Activated naive CD8-positive, alpha-beta T cell treated with anti-CD3 and anti-CD28 coated beads, Interleukin-2, amount 10 ng/mL, durations not matched to agents 7 days and 5 days (primary cell): ENCODE measurements at regions not wholly inside any gene's neighbourhood (a gene's known extent, or its start where the extent isn't known, plus 50 kb on each side); places are given as distances from the start of the nearest gene placed in this dataset.
"Not testable (repeated sequence)": the region's sequence is repeated elsewhere in the genome, so short reads cannot be mapped to it uniquely, and the experiment has no call there.

ENCODE experiments used
- ATAC-seq: fragments of 150-1000 bp; cut with Tn5 transposase; one replicate; pipeline ENCODE4 v1.10.0; 2021; ENCODE audit warnings: low read depth, moderate library complexity
- POLR2A ChIA-PET: fragments of 350-600 bp; sonication (Branson Sonifier 250); formaldehyde crosslinking; loops from one replicate; lab custom pipeline; 2021; ENCODE audit warnings: antibody characterized with exemption; lab: Charles Lee
- DNase-seq: peaks from one replicate; pipeline ENCODE4 v3.0.0; 2021
- H3K27ac Mint-ChIP-seq: one replicate; pipeline ENCODE4 v1.8.0; 2022; ENCODE audit warnings: mild to moderate bottlenecking, mixed read lengths
- H3K27me3 Mint-ChIP-seq: one replicate; pipeline ENCODE4 v1.8.0; 2022; ENCODE audit warnings: mild to moderate bottlenecking, moderate library complexity, mixed read lengths
- H3K36me3 Mint-ChIP-seq: one replicate; pipeline ENCODE4 v1.8.0; 2021; ENCODE audit warnings: mild to moderate bottlenecking, mixed read lengths
- H3K4me1 Mint-ChIP-seq: one replicate; pipeline ENCODE4 v1.8.0; 2021; ENCODE audit warnings: mixed read lengths
- H3K4me3 Mint-ChIP-seq: one replicate; pipeline ENCODE4 v1.8.0; 2022; ENCODE audit warnings: mild to moderate bottlenecking, moderate library complexity, mixed read lengths
- H3K9me3 Mint-ChIP-seq: one replicate; pipeline ENCODE4 v1.8.0; 2021; ENCODE audit warnings: mixed read lengths

DNA sequence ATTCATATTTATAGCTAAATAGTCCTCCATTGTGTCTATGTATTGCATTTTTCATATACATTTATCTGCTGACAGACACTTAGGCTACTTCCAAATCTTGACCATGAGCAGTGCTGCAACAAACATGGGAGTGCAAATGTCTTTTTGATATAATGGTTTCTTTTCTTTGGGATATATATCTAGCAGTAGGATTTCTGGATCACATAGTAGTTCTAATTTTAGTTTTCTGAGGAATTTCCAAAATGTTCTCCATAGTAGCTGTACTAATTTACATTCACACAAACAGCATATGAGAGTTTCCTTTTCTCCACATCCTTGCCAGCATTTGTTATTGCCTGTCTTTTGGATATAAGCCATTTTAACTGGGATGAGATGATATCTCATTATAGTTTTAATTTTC is 1521.3 kb downstream of the REEP3 start:
- ATAC-seq (no peak), DNase-seq (no peak)
- Mint-ChIP-seq H3K4me1 (no peaks in the 10 kb centered on the region), H3K27ac (no peak overlapping the region), H3K9me3 (peaks cover 1% of the 10 kb centered on the region), H3K4me3 (no peak overlapping the region), H3K27me3 (no peaks in the 10 kb centered on the region), H3K36me3 (no peaks in the 10 kb centered on the region)
- POLR2A ChIA-PET = no interaction called here

DNA sequence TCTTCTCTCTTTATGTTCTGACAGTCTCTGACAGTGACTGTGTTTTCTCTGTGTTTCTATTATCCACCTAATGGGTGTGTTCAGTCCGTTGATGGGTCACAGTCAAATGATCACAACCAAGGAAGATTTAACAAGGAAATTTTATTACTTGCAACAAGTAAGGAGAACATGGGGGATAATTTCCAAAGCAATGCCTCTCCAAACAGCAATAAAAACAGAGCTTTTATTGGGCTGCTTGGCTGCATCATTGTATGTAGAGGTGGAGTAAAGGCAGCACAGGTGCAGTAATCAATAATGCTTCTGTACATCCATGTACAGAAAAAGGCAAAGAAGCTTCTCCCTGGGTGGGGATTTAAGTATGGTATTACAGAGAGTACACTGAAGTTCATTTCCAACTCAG is 1525.6 kb downstream of the REEP3 start:
- ATAC-seq (no peak), DNase-seq (no peak)
- H3K27me3 Mint-ChIP-seq = no peaks in the 10 kb centered on the region
- no peaks in the 10 kb centered on the region for H3K4me1 Mint-ChIP-seq
- POLR2A ChIA-PET = no interaction called here
- peaks cover 1% of the 10 kb centered on the region for H3K9me3 Mint-ChIP-seq
- no peak overlapping the region for H3K4me3 Mint-ChIP-seq
- H3K27ac Mint-ChIP-seq = no peak overlapping the region
- H3K36me3 Mint-ChIP-seq = no peaks in the 10 kb centered on the region

DNA sequence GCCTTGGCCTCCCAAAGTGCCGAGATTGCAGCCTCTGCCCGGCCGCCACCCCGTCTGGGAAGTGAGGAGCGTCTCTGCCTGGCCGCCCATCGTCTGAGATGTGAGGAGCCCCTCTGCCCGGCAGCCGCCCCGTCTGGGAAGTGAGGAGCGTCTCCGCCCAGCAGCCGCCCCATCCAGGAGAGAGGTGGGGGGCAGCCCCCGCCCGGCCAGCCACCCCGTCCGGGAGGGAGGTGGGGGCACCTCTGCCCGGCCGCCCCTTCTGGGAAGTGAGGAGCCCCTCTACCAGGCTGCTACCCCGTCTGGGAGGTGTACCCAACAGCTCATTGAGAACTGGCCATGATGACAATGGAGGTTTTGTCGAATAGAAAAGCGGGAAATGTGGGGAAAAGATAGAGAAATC is 1530.9 kb downstream of the REEP3 start:
- POLR2A ChIA-PET, DNase-seq, H3K4me3 Mint-ChIP-seq, H3K27ac Mint-ChIP-seq, ATAC-seq, H3K9me3 Mint-ChIP-seq, H3K36me3 Mint-ChIP-seq, H3K4me1 Mint-ChIP-seq, H3K27me3 Mint-ChIP-seq: not testable (repeated sequence)

GRCh38 chr10:65053397-65053796 is 1532.2 kb downstream of the REEP3 start:
- ATAC-seq, H3K4me1 Mint-ChIP-seq, H3K9me3 Mint-ChIP-seq, DNase-seq, H3K36me3 Mint-ChIP-seq, POLR2A ChIA-PET, H3K4me3 Mint-ChIP-seq, H3K27ac Mint-ChIP-seq, H3K27me3 Mint-ChIP-seq: not testable (repeated sequence)

- H3K9me3 Mint-ChIP-seq, H3K36me3 Mint-ChIP-seq, H3K4me3 Mint-ChIP-seq, ATAC-seq, POLR2A ChIA-PET, H3K4me1 Mint-ChIP-seq, H3K27me3 Mint-ChIP-seq, DNase-seq, H3K27ac Mint-ChIP-seq: not testable (repeated sequence)
Observed at GRCh38 chr10:65053831-65054351, 1532.7 kb downstream of the REEP3 start.

DNA sequence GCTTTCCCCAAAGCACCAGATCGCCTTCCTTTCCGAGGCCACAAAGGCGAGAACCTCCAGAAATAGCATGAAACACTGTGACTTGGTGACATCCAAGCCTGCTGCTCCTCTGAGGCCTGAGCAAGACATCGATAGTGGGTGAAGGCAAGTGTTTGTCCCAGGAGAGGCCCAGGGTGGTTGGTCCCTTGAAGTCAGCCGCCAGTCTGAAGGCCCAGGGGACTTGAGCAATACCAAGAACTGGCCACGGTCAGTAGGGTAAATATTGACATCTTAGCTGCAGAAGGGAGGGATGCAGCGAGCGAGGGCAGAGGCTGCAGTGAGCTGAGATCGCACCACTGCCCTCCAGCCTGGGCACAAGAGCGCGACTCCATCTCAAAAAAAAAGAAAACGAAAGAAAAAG is 1533.5 kb downstream of the REEP3 start:
- H3K9me3 Mint-ChIP-seq, POLR2A ChIA-PET, ATAC-seq, H3K4me3 Mint-ChIP-seq, H3K36me3 Mint-ChIP-seq, H3K4me1 Mint-ChIP-seq, DNase-seq, H3K27ac Mint-ChIP-seq, H3K27me3 Mint-ChIP-seq: not testable (repeated sequence)

DNA sequence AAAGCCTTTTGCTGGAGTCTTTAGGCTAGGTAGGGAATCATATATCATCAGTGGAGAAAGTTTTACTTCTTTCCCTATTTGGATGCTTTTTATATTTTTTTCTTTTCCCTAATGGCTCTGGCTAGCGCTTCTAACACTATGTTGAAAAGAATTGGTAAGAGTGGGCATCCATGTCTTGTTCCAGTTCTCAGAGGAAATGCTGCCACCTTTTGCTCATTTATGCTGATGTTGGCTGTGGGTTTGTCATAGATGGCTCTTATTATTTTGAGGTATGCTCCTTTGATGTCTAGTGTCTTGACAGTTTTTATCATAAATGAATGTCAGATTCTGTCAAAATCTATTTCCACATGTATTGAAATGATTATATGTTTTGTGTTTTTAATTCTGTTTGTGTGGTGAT is 1544.1 kb downstream of the REEP3 start:
- no peak for DNase-seq
- H3K36me3 Mint-ChIP-seq = no peaks in the 10 kb centered on the region
- H3K27me3 Mint-ChIP-seq = no peaks in the 10 kb centered on the region
- ATAC-seq = no peak
- H3K27ac Mint-ChIP-seq = no peak overlapping the region
- no peaks in the 10 kb centered on the region for H3K4me1 Mint-ChIP-seq
- H3K9me3 Mint-ChIP-seq = peaks cover 3% of the 10 kb centered on the region
- no peak overlapping the region for H3K4me3 Mint-ChIP-seq
- POLR2A ChIA-PET = no interaction called here

DNA sequence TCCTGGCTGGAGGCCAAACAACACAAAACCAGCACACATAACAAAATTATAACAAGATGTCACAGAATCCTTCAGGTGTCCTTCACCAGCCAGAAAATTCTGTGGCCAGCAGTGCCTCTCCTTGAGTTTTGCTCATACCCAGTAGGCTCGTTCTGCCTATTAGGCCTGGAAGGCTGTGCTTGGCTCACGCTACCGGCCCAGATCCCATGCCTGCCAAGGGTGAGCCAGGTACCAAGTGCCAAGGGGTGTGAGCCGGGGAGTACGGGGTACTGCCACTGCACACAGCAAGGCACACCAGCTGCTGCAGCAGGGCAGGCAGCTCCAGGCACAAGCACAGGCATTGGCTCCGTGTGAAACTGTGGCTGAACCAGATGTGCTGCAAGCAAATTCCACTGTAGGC is 1562.0 kb downstream of the REEP3 start:
- H3K9me3 Mint-ChIP-seq = peaks cover 7% of the 10 kb centered on the region
- ATAC-seq = no peak
- no peaks in the 10 kb centered on the region for H3K4me1 Mint-ChIP-seq
- H3K36me3 Mint-ChIP-seq = no peaks in the 10 kb centered on the region
- POLR2A ChIA-PET = no interaction called here
- H3K27me3 Mint-ChIP-seq = no peaks in the 10 kb centered on the region
- H3K27ac Mint-ChIP-seq = no peak overlapping the region
- DNase-seq = no peak
- H3K4me3 Mint-ChIP-seq = no peak overlapping the region

DNA sequence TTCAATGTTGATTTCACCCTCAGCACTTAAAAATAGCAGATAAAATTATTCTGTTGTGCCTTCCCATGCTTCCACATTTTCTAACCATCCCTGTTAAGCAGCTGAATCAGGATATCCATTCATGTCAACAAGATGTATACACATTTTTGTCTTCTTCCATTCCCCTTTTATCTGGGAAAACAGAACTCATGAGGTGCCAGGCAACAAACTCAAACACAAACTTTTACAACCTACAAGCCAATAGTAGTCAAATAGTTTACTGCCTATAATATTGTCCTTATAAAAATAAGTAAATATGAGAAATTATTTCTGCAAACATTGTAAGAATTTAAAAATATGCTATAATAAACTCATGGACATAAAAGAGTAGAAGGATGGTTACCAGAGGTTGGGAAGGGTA is 1569.8 kb downstream of the REEP3 start:
- DNase-seq (no peak), ATAC-seq (no peak)
- Mint-ChIP-seq H3K27me3 (no peaks in the 10 kb centered on the region), H3K4me1 (no peaks in the 10 kb centered on the region), H3K27ac (no peak overlapping the region), H3K4me3 (no peak overlapping the region), H3K36me3 (no peaks in the 10 kb centered on the region), H3K9me3 (peaks cover 4% of the 10 kb centered on the region)
- POLR2A ChIA-PET = no interaction called here

DNA sequence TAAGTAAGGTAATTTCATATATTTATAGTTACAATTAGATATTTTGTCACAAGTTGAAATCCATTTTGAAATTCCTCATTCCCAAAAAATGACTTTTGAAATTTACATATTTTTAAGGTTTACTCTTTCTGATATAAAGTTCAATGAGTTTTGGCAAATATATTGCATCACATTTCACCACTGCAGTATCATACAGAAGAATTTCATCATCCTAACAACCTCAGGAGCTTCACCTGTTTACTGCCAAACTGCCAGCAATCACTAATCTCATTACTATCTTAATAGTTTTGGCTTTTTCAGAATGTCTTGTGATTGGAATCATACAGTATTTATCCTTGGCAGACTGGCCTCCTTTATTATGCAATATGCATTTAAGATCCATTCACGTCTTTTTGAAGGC is 1578.9 kb downstream of the REEP3 start:
- peaks cover 5% of the 10 kb centered on the region for H3K9me3 Mint-ChIP-seq

DNA sequence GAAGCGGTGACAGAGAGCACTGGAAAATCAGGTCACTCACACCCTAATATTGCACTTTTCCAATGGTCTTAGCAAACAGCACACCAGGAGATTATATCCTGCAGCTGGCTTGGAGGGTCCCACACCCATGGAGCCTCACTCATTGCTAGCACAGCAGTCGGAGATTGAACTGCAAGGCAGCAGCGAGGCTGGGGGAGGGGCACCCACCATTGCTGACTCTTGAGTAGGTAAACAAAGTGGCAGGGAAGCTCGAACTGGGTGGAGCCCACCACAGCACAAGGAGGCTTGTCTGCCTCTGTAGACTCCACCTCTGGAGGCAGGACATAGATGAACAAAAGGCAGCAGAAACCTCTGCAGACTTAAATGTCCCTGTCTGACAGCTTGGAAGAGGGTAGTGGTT is 1579.7 kb downstream of the REEP3 start:
- ATAC-seq, DNase-seq, H3K27me3 Mint-ChIP-seq, H3K4me3 Mint-ChIP-seq, H3K9me3 Mint-ChIP-seq, H3K4me1 Mint-ChIP-seq, H3K36me3 Mint-ChIP-seq, H3K27ac Mint-ChIP-seq, POLR2A ChIA-PET: not testable (repeated sequence)

More for the DNA sequence above, 1578.9 kb downstream of the REEP3 start:
- no peak overlapping the region for H3K27ac Mint-ChIP-seq
- ATAC-seq (no peak), DNase-seq (no peak)
- no peaks in the 10 kb centered on the region for H3K4me1 Mint-ChIP-seq
- H3K27me3 Mint-ChIP-seq = no peaks in the 10 kb centered on the region
- POLR2A ChIA-PET = no interaction called here
- no peak overlapping the region for H3K4me3 Mint-ChIP-seq
- H3K36me3 Mint-ChIP-seq = no peaks in the 10 kb centered on the region

DNA sequence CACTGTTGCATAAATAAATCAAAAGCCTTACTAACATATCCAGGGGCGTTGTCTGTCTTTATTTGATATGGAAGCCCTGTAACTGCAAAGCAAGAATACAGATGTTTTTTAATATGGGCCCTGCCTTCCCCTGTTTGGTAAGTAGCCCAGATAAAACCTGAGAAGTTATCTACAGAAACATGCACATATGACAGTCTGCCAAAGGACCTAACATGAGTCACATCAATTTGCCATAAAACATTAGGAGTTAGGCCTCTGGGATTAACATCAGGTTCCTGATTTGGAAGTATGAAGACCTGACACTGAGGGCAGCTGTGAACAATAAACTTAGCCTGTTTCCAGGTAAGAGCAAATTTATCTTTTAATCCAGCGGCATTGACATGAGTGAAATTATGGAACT is 1588.8 kb downstream of the REEP3 start:
- H3K27ac Mint-ChIP-seq = no peak overlapping the region
- no peaks in the 10 kb centered on the region for H3K27me3 Mint-ChIP-seq
- ATAC-seq = no peak
- no peaks in the 10 kb centered on the region for H3K36me3 Mint-ChIP-seq
- no peaks in the 10 kb centered on the region for H3K4me1 Mint-ChIP-seq
- POLR2A ChIA-PET = no interaction called here
- DNase-seq = no peak
- H3K4me3 Mint-ChIP-seq = no peak overlapping the region
- peaks cover 10% of the 10 kb centered on the region for H3K9me3 Mint-ChIP-seq

- H3K36me3 Mint-ChIP-seq, H3K9me3 Mint-ChIP-seq, H3K4me1 Mint-ChIP-seq, POLR2A ChIA-PET, DNase-seq, H3K4me3 Mint-ChIP-seq, H3K27me3 Mint-ChIP-seq, ATAC-seq, H3K27ac Mint-ChIP-seq: not testable (repeated sequence)
Observed at GRCh38 chr10:65111059-65111458, 1589.9 kb downstream of the REEP3 start.

DNA sequence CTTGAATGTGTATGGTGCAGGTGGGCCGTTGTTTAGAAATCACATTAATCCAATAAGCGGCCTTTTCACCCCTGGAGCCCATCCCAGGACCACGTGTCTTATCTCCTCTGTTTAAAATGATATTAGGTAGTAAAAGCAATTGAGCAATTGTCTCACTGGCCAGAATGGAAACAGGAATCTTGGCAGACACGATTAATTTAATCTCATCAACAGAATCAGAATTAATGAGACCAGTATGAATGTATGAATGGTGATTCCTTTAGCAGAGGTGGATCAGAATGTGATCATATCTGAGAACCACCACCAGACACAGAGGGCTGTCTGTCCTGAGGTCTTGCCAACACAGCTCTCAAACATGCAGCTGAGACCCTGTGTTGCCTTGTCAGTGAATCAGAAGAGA is 1591.4 kb downstream of the REEP3 start:
- no peak for ATAC-seq
- no peaks in the 10 kb centered on the region for H3K36me3 Mint-ChIP-seq

GRCh38 chr10:65123120-65123519 is 1601.9 kb downstream of the REEP3 start:
- ATAC-seq = no peak
- POLR2A ChIA-PET = no interaction called here
- no peak overlapping the region for H3K27ac Mint-ChIP-seq
- DNase-seq = no peak
- no peaks in the 10 kb centered on the region for H3K4me1 Mint-ChIP-seq
- no peaks in the 10 kb centered on the region for H3K27me3 Mint-ChIP-seq
- H3K4me3 Mint-ChIP-seq = no peak overlapping the region
- no peaks in the 10 kb centered on the region for H3K36me3 Mint-ChIP-seq
- H3K9me3 Mint-ChIP-seq = peaks cover 5% of the 10 kb centered on the region

More for the DNA sequence above, 1591.4 kb downstream of the REEP3 start:
- Mint-ChIP-seq H3K27me3 (no peaks in the 10 kb centered on the region), H3K9me3 (peaks cover 7% of the 10 kb centered on the region), H3K4me3 (no peak overlapping the region), H3K4me1 (no peaks in the 10 kb centered on the region), H3K27ac (no peak overlapping the region)
- POLR2A ChIA-PET = no interaction called here
- no peak for DNase-seq
